ENCODE measurements at regions not wholly inside any gene's neighbourhood (a gene's known extent, or its start where the extent isn't known, plus 50 kb on each side); places are given as distances from the start of the nearest gene placed in this dataset.

DNA sequence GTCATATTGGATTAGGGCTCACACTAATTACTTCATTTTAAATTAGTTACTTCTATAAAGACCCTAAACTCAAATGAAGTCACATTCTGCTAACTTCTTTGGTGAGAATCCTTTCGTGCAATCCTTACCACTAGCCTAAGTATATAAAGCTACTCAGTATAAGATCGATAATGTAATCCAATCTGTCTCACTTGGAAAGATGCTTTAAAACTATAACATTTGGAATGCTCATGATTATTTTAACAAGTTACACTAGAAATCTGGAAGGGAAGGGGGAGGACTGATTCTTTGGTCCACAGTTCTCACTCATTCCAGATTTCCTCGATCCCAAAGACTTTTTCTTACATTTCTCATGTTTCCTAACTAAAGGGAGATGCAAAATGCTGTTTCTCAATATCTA, 336.4 kb upstream of the SLIT2 start (continued):
- no peak for TF ChIP-seq ZNF720 (CRISPR knock-in tag; IDR thresholded peaks at IDR 0.05)
- TF ChIP-seq PRPF4 (IDR thresholded peaks at IDR 0.05; ENCODE audit: low read depth, low read length, poor library complexity, severe bottlenecking) = no peak
- TF ChIP-seq SMAD9 (CRISPR knock-in tag; IDR thresholded peaks at IDR 0.05) = no peak
- TF ChIP-seq SP140L (CRISPR knock-in tag; IDR thresholded peaks at IDR 0.05; ENCODE audit: borderline replicate concordance) = no peak
- TF ChIP-seq CENPT (CRISPR knock-in tag; IDR thresholded peaks at IDR 0.05; ENCODE audit: low read depth) = no peak
- TF ChIP-seq RELA (CRISPR knock-in tag; IDR thresholded peaks at IDR 0.05) = no peak
- no peak for TF ChIP-seq REXO4 (CRISPR knock-in tag; IDR thresholded peaks at IDR 0.05; ENCODE audit: borderline replicate concordance)
- no peak for TF ChIP-seq WIZ (CRISPR knock-in tag; IDR thresholded peaks at IDR 0.05)
- TF ChIP-seq, protein P1, sequence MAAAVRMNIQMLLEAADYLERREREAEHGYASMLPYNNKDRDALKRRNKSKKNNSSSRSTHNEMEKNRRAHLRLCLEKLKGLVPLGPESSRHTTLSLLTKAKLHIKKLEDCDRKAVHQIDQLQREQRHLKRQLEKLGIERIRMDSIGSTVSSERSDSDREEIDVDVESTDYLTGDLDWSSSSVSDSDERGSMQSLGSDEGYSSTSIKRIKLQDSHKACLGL (CRISPR knock-in tag; IDR thresholded peaks at IDR 0.05) = no peak

DNA sequence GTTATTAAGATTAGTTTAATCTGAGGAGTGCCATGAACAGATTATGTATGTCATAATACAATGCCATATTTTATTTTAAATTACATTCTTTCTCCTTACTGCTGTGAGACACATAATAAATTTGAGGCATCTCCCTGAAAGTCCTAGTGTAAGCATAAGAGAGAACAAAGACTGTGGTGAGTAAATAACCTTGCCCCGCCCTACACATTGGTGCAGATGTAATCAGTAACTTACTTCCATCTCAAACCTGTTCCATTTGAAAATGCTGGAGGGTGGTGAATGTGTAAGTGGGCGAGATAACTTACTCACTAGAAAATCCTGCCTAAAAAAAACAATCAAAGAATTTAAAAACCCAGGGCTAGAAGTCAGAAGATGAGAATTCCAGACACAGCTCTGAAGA, 338.1 kb upstream of the SLIT2 start:
- TF ChIP-seq NFKB2 (CRISPR knock-in tag; IDR thresholded peaks at IDR 0.05; ENCODE audit: borderline replicate concordance) (no peak), REL (CRISPR knock-in tag; conservative IDR thresholded peaks at IDR 0.05) (no peak), NR2F2 (IDR thresholded peaks at IDR 0.05; ENCODE audit: borderline replicate concordance, low read depth) (no peak), MIER3 (CRISPR knock-in tag; IDR thresholded peaks at IDR 0.05; ENCODE audit: borderline replicate concordance) (no peak), NFATC3 (CRISPR knock-in tag; IDR thresholded peaks at IDR 0.05) (no peak)
- Histone ChIP-seq H3K4me3 (replicated peaks in 1 of 3; ENCODE audit: insufficient read depth in 1 of 3, low read depth in 2 of 3, low read length in 3 of 3) (no peak overlapping the region), H3K4me2 (ENCODE audit: low read depth, low read length) (no peak overlapping the region), H3K27ac (ENCODE audit: extremely low read length, insufficient read depth, low read length) (no peak overlapping the region), H3K9ac (ENCODE audit: insufficient read depth, low read depth, low read length) (no peak overlapping the region), H3K27me3 (ENCODE audit: control insufficient read depth in 1 of 2, insufficient read depth in 2 of 2, low read length in 2 of 2) (no peaks in the 10 kb centered on the region; a peak in 1 of 5 replicates), H3K9me3 (ENCODE audit: low read length) (peaks cover 60% of the 10 kb centered on the region), H2AFZ (ENCODE audit: low read length) (no peak overlapping the region), H4K20me1 (ENCODE audit: insufficient read depth, low read length) (no peaks in the 10 kb centered on the region), H3K36me3 (replicated peaks in 1 of 2; ENCODE audit: control insufficient read depth in 1 of 2, insufficient read depth in 2 of 2, low read length in 2 of 2) (no peaks in the 10 kb centered on the region), H3K4me1 (ENCODE audit: insufficient read depth, low read length) (no peaks in the 10 kb centered on the region), H3K79me2 (ENCODE audit: insufficient read depth, low read length) (no peaks in the 10 kb centered on the region)
- POLR2A ChIA-PET = no interaction called here
- FAIRE-seq (no peak), DNase-seq (ENCODE audit: low spot score) (no peak), ATAC-seq (no peak)
- no TSS peak for BruUV-seq (replicated peaks)
- intact Hi-C loops (cut with micrococcal nuclease; ENCODE audit: unreplicated experiment) = no loop called here
- CTCF ChIA-PET (ENCODE audit: low intra/inter-chr PET ratio, low total read pairs) = no interaction called here
- in situ Hi-C loops (cut with HindIII; ENCODE audit: extremely low pct_ligation_motif_present, low pct_unique_long_range_greater_than_20kb) = no loop called here
- WGBS (ENCODE audit: low lambda C conversion rate) = 5% methylated on average over 2 of the region's 2 CpGs

Measured in HepG2 (cell line).